A549 (cell line): ENCODE measurements at regions not wholly inside any gene's neighbourhood (a gene's known extent, or its start where the extent isn't known, plus 50 kb on each side); places are given as distances from the start of the nearest gene placed in this dataset.

ENCODE experiments used
- ATAC-seq, 2 experiments: fragments of 200-7000 bp in 1 of 2; fragments of >200 bp in 1 of 2; cut with Nextera tagmentation in 1 of 2; cut with Tn5 transposase in 1 of 2; 3 replicates each; pipeline versions ENCODE4 v1.8.0 to v1.9.1; 2018 to 2020; ENCODE audit warnings: mild to moderate bottlenecking in 1 of 2, moderate library complexity in 1 of 2
- CTCF ChIA-PET: fragments of 300-600 bp; sonication (Branson Sonifier 250); formaldehyde crosslinking; extraction: SDS; loops from one replicate; lab custom pipeline; 2021; ENCODE audit warnings: antibody characterized with exemption, inconsistent platforms; lab: Yijun Ruan, JAX
- POLR2A ChIA-PET: fragments of 350-600 bp; formaldehyde crosslinking; extraction: SDS; loops from one replicate; lab custom pipeline; 2021; ENCODE audit warnings: antibody characterized with exemption, inconsistent platforms; lab: Yijun Ruan, JAX
- DNase-seq, 2 experiments: peaks; one replicate each; pipeline versions ENCODE4 v3.0.0 to v3.0.0-alpha.2; 2011 to 2016; ENCODE audit warnings: low read depth in 1 of 2, low spot score in 1 of 2
- FAIRE-seq: peaks from 2 replicates; lab custom pipeline; 2011; peaks lifted over from hg19 to GRCh38; lab: Jason Lieb, UNC
- H3K27ac ChIP-seq, 2 experiments: fragments of >200 bp; sonication (Bioruptor Twin); formaldehyde crosslinking; 3 replicates each; pipeline ENCODE4 v1.5.1; 2016 to 2017
- H3K4me1 ChIP-seq: fragments of >200 bp; sonication (Bioruptor Twin); formaldehyde crosslinking; 3 replicates; pipeline ENCODE4 v1.6.1; 2016
- H3K4me2 ChIP-seq: fragments of >200 bp; sonication (Bioruptor Twin); formaldehyde crosslinking; 3 replicates; pipeline ENCODE4 v1.6.1; 2016
- H3K4me3 ChIP-seq: fragments of >200 bp; sonication (Bioruptor Twin); formaldehyde crosslinking; 3 replicates; pipeline ENCODE4 v1.5.1; 2016
- H3K9me3 ChIP-seq: fragments of >200 bp; sonication (Bioruptor Twin); formaldehyde crosslinking; 3 replicates; pipeline ENCODE4 v1.6.1; 2016
- BHLHE40 ChIP-seq: IDR thresholded peaks from 2 replicates; pipeline ENCODE4 v1.6.1; 2012; ENCODE audit warnings: low read depth, low read length, inconsistent platforms
- CBX8 ChIP-seq: fragments of 200-600 bp; sonication (generic); IDR thresholded peaks from 2 replicates; pipeline ENCODE4 v1.6.1; 2016
- CHD4 ChIP-seq: fragments of 200-600 bp; sonication (generic); IDR thresholded peaks from 2 replicates; pipeline ENCODE4 v1.6.1; 2016; ENCODE audit warnings: antibody characterized with exemption, mild to moderate bottlenecking, borderline replicate concordance
- EHMT2 ChIP-seq: fragments of 200-600 bp; sonication (generic); IDR thresholded peaks from 2 replicates; pipeline ENCODE4 v1.6.1; 2016; ENCODE audit warnings: antibody characterized with exemption, low read depth, mild to moderate bottlenecking, moderate library complexity
- ESRRA ChIP-seq: fragments of 150-350 bp; IDR thresholded peaks from 2 replicates; pipeline ENCODE4 v1.6.1; 2014; ENCODE audit warnings: mild to moderate bottlenecking, low read length, borderline replicate concordance
- FOXS1 ChIP-seq: fragments of 250-450 bp; sonication (Bioruptor Pico); IDR thresholded peaks from 2 replicates; pipeline ENCODE4 v1.5.0; 2020; ENCODE audit warnings: mild to moderate bottlenecking, moderate library complexity
- HDAC2 ChIP-seq: fragments of 200-600 bp; sonication (generic); IDR thresholded peaks from 2 replicates; pipeline ENCODE4 v1.6.1; 2016
- HEYL ChIP-seq: fragments of 250-450 bp; sonication (Bioruptor Pico); IDR thresholded peaks from 2 replicates; pipeline ENCODE4 v1.8.0; 2021; ENCODE audit warnings: mild to moderate bottlenecking, moderate library complexity
- HOXB13 ChIP-seq: fragments of 250-450 bp; sonication (Bioruptor Pico); IDR thresholded peaks from 2 replicates; pipeline ENCODE4 v1.5.0; 2020; ENCODE audit warnings: low read depth, mild to moderate bottlenecking, moderate library complexity
- HOXB5 ChIP-seq: fragments of 250-450 bp; sonication (Bioruptor Pico); IDR thresholded peaks from 2 replicates; pipeline ENCODE4 v1.5.0; 2020; ENCODE audit warnings: mild to moderate bottlenecking, moderate library complexity
- JUN ChIP-seq, 2 experiments: fragments of >200 bp; sonication (Bioruptor Twin); formaldehyde crosslinking; IDR thresholded peaks; 2 replicates in 1 of 2; 3 replicates in 1 of 2; pipeline ENCODE4 v1.6.1; 2016 to 2017
- JUNB ChIP-seq: fragments of >200 bp; sonication (Bioruptor Twin); formaldehyde crosslinking; IDR thresholded peaks from 2 replicates; pipeline ENCODE4 v1.6.1; 2016
- KDM5A ChIP-seq: fragments of 200-600 bp; sonication (generic); IDR thresholded peaks from 2 replicates; pipeline ENCODE4 v1.6.1; 2016; ENCODE audit warnings: antibody characterized with exemption, mild to moderate bottlenecking
- NFE2L2 ChIP-seq: fragments of 150-350 bp; conservative IDR thresholded peaks from 2 replicates; pipeline ENCODE4 v1.6.1; 2014; ENCODE audit warnings: low read length
- NPAS2 ChIP-seq: fragments of 250-450 bp; sonication (Bioruptor Pico); IDR thresholded peaks from 2 replicates; pipeline ENCODE4 v1.8.0; 2022; ENCODE audit warnings: mild to moderate bottlenecking, moderate library complexity, borderline replicate concordance
- PHF8 ChIP-seq: fragments of 200-600 bp; sonication (generic); IDR thresholded peaks from 2 replicates; pipeline ENCODE4 v1.6.1; 2016; ENCODE audit warnings: low read depth, mild to moderate bottlenecking, antibody characterized with exemption, moderate library complexity, borderline replicate concordance
- POLR2A ChIP-seq: IDR thresholded peaks from 2 replicates; pipeline ENCODE4 v1.6.1; 2012; ENCODE audit warnings: mild to moderate bottlenecking, low read length
- RARB ChIP-seq: fragments of 250-450 bp; sonication (Bioruptor Pico); IDR thresholded peaks from 2 replicates; pipeline ENCODE4 v1.8.0; 2021; ENCODE audit warnings: mild to moderate bottlenecking, moderate library complexity
- RCOR1 ChIP-seq: fragments of 150-350 bp; IDR thresholded peaks from 2 replicates; pipeline ENCODE4 v1.6.1; 2014; ENCODE audit warnings: antibody characterized with exemption, low read length, low read depth
- RNF2 ChIP-seq: fragments of 200-600 bp; sonication (generic); IDR thresholded peaks from 2 replicates; pipeline ENCODE4 v1.6.1; 2016; ENCODE audit warnings: low read depth, mild to moderate bottlenecking, antibody characterized with exemption, moderate library complexity, borderline replicate concordance
- SMC3 ChIP-seq: fragments of >200 bp; sonication (Bioruptor Twin); formaldehyde crosslinking; IDR thresholded peaks from 3 replicates; pipeline ENCODE4 v1.6.1; 2018; ENCODE audit warnings: inconsistent platforms
- TP53 ChIP-seq: fragments of 250-450 bp; sonication (Bioruptor Pico); IDR thresholded peaks from 2 replicates; pipeline ENCODE4 v1.5.0; 2021; ENCODE audit warnings: mild to moderate bottlenecking, moderate library complexity
- ZC3H11A ChIP-seq: fragments of 450-650 bp; IDR thresholded peaks from 2 replicates; pipeline ENCODE4 v1.6.1; 2014; ENCODE audit warnings: antibody characterized with exemption, mild to moderate bottlenecking
- ZFP36 ChIP-seq: fragments of 450-650 bp; IDR thresholded peaks from 2 replicates; pipeline ENCODE4 v1.6.1; 2014; ENCODE audit warnings: borderline replicate concordance; ENCODE audit not compliant: partially characterized antibody
- ZSCAN20 ChIP-seq: fragments of 250-450 bp; sonication (Bioruptor Pico); IDR thresholded peaks from 2 replicates; pipeline ENCODE4 v1.8.0; 2022; ENCODE audit warnings: mild to moderate bottlenecking, moderate library complexity
- WGBS: methylation state at CpG from one replicate; pipeline ENCODE4 v1.1.6; 2017; ENCODE audit errors: missing lambda C conversion rate; 5-methylcytosine and 5-hydroxymethylcytosine counted together
- TF ChIP-seq, protein P1 (sequence below): fragments of 200-600 bp; sonication (generic); IDR thresholded peaks from 2 replicates; pipeline ENCODE4 v1.6.1; 2016; ENCODE audit warnings: antibody characterized with exemption, mild to moderate bottlenecking, moderate library complexity
- TF ChIP-seq, protein P2 (sequence below): fragments of 150-350 bp; IDR thresholded peaks from 2 replicates; pipeline ENCODE4 v1.6.1; 2014; ENCODE audit warnings: low read depth, mild to moderate bottlenecking, low read length
- TF ChIP-seq, protein P3 (sequence below): IDR thresholded peaks from 2 replicates; pipeline ENCODE4 v1.6.1; 2012

GRCh38 chr16:9546438-9546786 lies 455.0 kb downstream of the HAPSTR1 start:
- no peak for ATAC-seq
- 0% methylated on average over 2 of the region's 2 CpGs for WGBS
- no peak for DNase-seq

GRCh38 chr16:9549487-9549886 lies 458.0 kb downstream of the HAPSTR1 start:
- 0% methylated on average over 5 of the region's 5 CpGs for WGBS
- TF ChIP-seq HDAC2, result no peak
- TF ChIP-seq ESRRA, result no peak
- TF ChIP-seq EHMT2, result no peak
- TF ChIP-seq TP53 (CRISPR knock-in tag), result no peak
- no peak for TF ChIP-seq POLR2A
- TF ChIP-seq ZFP36, result no peak
- no peak for TF ChIP-seq HOXB5 (CRISPR knock-in tag)
- TF ChIP-seq BHLHE40, result no peak
- TF ChIP-seq ZSCAN20 (CRISPR knock-in tag), result no peak
- TF ChIP-seq, protein P1, sequence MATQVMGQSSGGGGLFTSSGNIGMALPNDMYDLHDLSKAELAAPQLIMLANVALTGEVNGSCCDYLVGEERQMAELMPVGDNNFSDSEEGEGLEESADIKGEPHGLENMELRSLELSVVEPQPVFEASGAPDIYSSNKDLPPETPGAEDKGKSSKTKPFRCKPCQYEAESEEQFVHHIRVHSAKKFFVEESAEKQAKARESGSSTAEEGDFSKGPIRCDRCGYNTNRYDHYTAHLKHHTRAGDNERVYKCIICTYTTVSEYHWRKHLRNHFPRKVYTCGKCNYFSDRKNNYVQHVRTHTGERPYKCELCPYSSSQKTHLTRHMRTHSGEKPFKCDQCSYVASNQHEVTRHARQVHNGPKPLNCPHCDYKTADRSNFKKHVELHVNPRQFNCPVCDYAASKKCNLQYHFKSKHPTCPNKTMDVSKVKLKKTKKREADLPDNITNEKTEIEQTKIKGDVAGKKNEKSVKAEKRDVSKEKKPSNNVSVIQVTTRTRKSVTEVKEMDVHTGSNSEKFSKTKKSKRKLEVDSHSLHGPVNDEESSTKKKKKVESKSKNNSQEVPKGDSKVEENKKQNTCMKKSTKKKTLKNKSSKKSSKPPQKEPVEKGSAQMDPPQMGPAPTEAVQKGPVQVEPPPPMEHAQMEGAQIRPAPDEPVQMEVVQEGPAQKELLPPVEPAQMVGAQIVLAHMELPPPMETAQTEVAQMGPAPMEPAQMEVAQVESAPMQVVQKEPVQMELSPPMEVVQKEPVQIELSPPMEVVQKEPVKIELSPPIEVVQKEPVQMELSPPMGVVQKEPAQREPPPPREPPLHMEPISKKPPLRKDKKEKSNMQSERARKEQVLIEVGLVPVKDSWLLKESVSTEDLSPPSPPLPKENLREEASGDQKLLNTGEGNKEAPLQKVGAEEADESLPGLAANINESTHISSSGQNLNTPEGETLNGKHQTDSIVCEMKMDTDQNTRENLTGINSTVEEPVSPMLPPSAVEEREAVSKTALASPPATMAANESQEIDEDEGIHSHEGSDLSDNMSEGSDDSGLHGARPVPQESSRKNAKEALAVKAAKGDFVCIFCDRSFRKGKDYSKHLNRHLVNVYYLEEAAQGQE, result no peak
- TF ChIP-seq, protein P2, sequence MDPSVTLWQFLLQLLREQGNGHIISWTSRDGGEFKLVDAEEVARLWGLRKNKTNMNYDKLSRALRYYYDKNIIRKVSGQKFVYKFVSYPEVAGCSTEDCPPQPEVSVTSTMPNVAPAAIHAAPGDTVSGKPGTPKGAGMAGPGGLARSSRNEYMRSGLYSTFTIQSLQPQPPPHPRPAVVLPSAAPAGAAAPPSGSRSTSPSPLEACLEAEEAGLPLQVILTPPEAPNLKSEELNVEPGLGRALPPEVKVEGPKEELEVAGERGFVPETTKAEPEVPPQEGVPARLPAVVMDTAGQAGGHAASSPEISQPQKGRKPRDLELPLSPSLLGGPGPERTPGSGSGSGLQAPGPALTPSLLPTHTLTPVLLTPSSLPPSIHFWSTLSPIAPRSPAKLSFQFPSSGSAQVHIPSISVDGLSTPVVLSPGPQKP, result no peak
- TF ChIP-seq PHF8, result no peak
- H3K9me3 ChIP-seq, result no peaks in the 10 kb centered on the region

More at GRCh38 chr16:9546438-9546786, 455.0 kb downstream of the HAPSTR1 start:
- TF ChIP-seq, protein P2, result no peak
- TF ChIP-seq KDM5A (no peak), RCOR1 (no peak), JUN (IDR thresholded peaks at IDR 0.05) (no peak), NFE2L2 (no peak), HEYL (no peak), HOXB5 (CRISPR knock-in tag) (no peak), RARB (CRISPR knock-in tag) (no peak), JUNB (no peak), NPAS2 (CRISPR knock-in tag) (no peak), SMC3 (no peak), FOXS1 (CRISPR knock-in tag) (no peak), HOXB13 (CRISPR knock-in tag) (no peak), ZC3H11A (no peak), RNF2 (no peak), CBX8 (no peak), CHD4 (no peak)
- TF ChIP-seq, protein P3, sequence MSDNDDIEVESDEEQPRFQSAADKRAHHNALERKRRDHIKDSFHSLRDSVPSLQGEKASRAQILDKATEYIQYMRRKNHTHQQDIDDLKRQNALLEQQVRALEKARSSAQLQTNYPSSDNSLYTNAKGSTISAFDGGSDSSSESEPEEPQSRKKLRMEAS, result no peak
- TF ChIP-seq, protein P1, result no peak
- TF ChIP-seq, all 56 proteins: peak for 0
- H3K9me3 ChIP-seq, result no peaks in the 10 kb centered on the region
- ChIA-PET CTCF (no interaction called here), POLR2A (no interaction called here)
- H3K4me1 ChIP-seq, result no peaks in the 10 kb centered on the region
- FAIRE-seq, result no peak
- no peak overlapping the region for H3K4me2 ChIP-seq
- H3K4me3 ChIP-seq, result no peak overlapping the region
- no peak overlapping the region for H3K27ac ChIP-seq

More at GRCh38 chr16:9549487-9549886, 458.0 kb downstream of the HAPSTR1 start:
- H3K4me3 ChIP-seq, result no peak overlapping the region
- no peak for ATAC-seq
- no peak for DNase-seq
- H3K4me2 ChIP-seq, result no peak overlapping the region
- no peak for FAIRE-seq
- ChIA-PET POLR2A (no interaction called here), CTCF (no interaction called here)
- no peak overlapping the region for H3K27ac ChIP-seq
- no peaks in the 10 kb centered on the region for H3K4me1 ChIP-seq
